Gastrocnemius medialis (tissue), 4 donors: ENCODE measurements at regions not wholly inside any gene's neighbourhood (a gene's known extent, or its start where the extent isn't known, plus 50 kb on each side); places are given as distances from the start of the nearest gene placed in this dataset.
"Not testable (repeated sequence)": the region's sequence is repeated elsewhere in the genome, so short reads cannot be mapped to it uniquely, and the experiment has no call there.

Experiments
- ATAC-seq, 2 donors: fragments of 150-250 bp; one replicate each; pipeline ENCODE4 v1.9.1; 2016
- DNase-seq, 2 donors: peaks; one replicate each; pipeline ENCODE4 v3.0.0-alpha.2; 2019
- H3K27ac ChIP-seq, 4 donors: fragments of 200-600 bp; sonication (generic); 1 replicate in 1 of 4; 2 replicates in 3 of 4; pipeline ENCODE4 v1.5.1; 2016 to 2018; ENCODE audit warnings: mild to moderate bottlenecking in 2 of 4, moderate library complexity in 1 of 4
- H3K27me3 ChIP-seq, 3 donors: fragments of 200-600 bp; sonication (generic) in 2 of 3; 1 replicate in 1 of 3; 2 replicates in 2 of 3; pipeline versions ENCODE4 v1.5.1 to v1.6.0; 2016 to 2019; ENCODE audit warnings: mild to moderate bottlenecking in 1 of 3, moderate library complexity in 1 of 3
- H3K36me3 ChIP-seq, 2 donors: fragments of 200-600 bp; sonication (generic) in 1 of 2; one replicate each; pipeline ENCODE4 v1.5.1; 2017 to 2018
- H3K4me1 ChIP-seq, 2 donors: fragments of 200-600 bp; sonication (generic) in 1 of 2; one replicate each; pipeline ENCODE4 v1.5.1; 2016 to 2017; ENCODE audit warnings: mild to moderate bottlenecking in 2 of 2
- H3K4me3 ChIP-seq, 4 donors: fragments of 200-600 bp; sonication (generic) in 3 of 4; 1 replicate in 1 of 4; 2 replicates in 3 of 4; pipeline ENCODE4 v1.5.1; 2016 to 2019; ENCODE audit warnings: mild to moderate bottlenecking in 2 of 4
- H3K9me3 ChIP-seq, 3 donors: fragments of 200-600 bp; sonication (generic) in 2 of 3; 1 replicate in 1 of 3; 2 replicates in 2 of 3; pipeline ENCODE4 v1.5.1; 2016 to 2019
- POLR2A ChIP-seq, 2 donors: fragments of 450-650 bp; IDR thresholded peaks; one replicate each; pipeline ENCODE4 v1.6.1; 2017; ENCODE audit warnings: antibody characterized with exemption in 2 of 2, mild to moderate bottlenecking in 2 of 2, moderate library complexity in 2 of 2
- in situ Hi-C, 4 donors: fragments of 200-750 bp; cut with MboI; loops; one replicate each; pipeline versions ENCODE4 v1.15.0 to v1.8.0; 2017; ENCODE audit warnings: low sequenced_read_pairs in 4 of 4
- intact Hi-C: fragments of 100-400 bp; cut with DNase I; formaldehyde crosslinking; loops from one replicate; pipeline ENCODE4 v1.15.1; 2023; ENCODE audit warnings: low total_unique reads
- TF ChIP-seq, protein P1 (sequence below), 5 experiments: fragments of 450-650 bp in 3 of 5; fragments of 200-600 bp in 2 of 5; sonication (generic) in 2 of 5; IDR thresholded peaks in 4 of 5; conservative IDR thresholded peaks in 1 of 5; 1 replicate in 4 of 5; 2 replicates in 1 of 5; pipeline ENCODE4 v1.5.1; 2016 to 2019; ENCODE audit warnings: antibody characterized with exemption in 5 of 5, mild to moderate bottlenecking in 3 of 5, moderate library complexity in 3 of 5

GRCh38 chr18:78828131-78828530 is 151.5 kb upstream of the SALL3 start:
- no peaks in the 10 kb centered on the region for H3K4me1 ChIP-seq
- no peaks in the 10 kb centered on the region for H3K27me3 ChIP-seq
- ATAC-seq (no peak), DNase-seq (no peak)
- no peak overlapping the region for H3K4me3 ChIP-seq
- TF ChIP-seq POLR2A (IDR thresholded peaks at IDR 0.05), result no peak
- TF ChIP-seq, protein P1, sequence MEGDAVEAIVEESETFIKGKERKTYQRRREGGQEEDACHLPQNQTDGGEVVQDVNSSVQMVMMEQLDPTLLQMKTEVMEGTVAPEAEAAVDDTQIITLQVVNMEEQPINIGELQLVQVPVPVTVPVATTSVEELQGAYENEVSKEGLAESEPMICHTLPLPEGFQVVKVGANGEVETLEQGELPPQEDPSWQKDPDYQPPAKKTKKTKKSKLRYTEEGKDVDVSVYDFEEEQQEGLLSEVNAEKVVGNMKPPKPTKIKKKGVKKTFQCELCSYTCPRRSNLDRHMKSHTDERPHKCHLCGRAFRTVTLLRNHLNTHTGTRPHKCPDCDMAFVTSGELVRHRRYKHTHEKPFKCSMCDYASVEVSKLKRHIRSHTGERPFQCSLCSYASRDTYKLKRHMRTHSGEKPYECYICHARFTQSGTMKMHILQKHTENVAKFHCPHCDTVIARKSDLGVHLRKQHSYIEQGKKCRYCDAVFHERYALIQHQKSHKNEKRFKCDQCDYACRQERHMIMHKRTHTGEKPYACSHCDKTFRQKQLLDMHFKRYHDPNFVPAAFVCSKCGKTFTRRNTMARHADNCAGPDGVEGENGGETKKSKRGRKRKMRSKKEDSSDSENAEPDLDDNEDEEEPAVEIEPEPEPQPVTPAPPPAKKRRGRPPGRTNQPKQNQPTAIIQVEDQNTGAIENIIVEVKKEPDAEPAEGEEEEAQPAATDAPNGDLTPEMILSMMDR (IDR thresholded peaks at IDR 0.05 in 4 of 5, conservative IDR thresholded peaks at IDR 0.05 in 1 of 5), result no peak
- no peaks in the 10 kb centered on the region for H3K36me3 ChIP-seq
- H3K27ac ChIP-seq, result no peak overlapping the region
- no peaks in the 10 kb centered on the region for H3K9me3 ChIP-seq
- intact Hi-C loops, result no loop called here
- in situ Hi-C loops, result no loop called here

DNA sequence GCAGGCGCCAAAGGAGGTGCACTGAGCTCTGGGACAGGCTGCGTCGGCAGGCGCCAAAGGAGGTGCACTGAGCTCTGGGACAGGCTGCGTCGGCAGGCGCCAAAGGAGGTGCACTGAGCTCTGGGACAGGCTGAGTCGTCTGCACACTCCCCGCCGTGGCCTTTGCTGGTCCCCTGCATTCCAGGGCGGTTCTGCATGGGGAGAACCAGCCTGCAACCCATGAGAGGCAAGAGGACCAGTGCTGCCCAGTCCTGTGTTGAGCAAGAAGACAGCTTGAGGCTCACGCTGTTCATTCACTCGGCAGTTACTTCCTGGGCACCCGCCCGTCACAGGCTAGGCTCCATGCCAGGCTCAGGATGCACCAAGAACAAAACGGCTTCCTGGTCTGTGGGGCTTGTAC is 150.6 kb upstream of the SALL3 start:
- DNase-seq, intact Hi-C loops, H3K4me3 ChIP-seq, H3K36me3 ChIP-seq, in situ Hi-C loops, ATAC-seq, H3K9me3 ChIP-seq, H3K27me3 ChIP-seq, H3K4me1 ChIP-seq, H3K27ac ChIP-seq: not testable (repeated sequence)

- H3K4me1 ChIP-seq, result no peaks in the 10 kb centered on the region
- H3K36me3 ChIP-seq, result no peaks in the 10 kb centered on the region
- H3K9me3 ChIP-seq, result no peaks in the 10 kb centered on the region
- no peak for TF ChIP-seq POLR2A (IDR thresholded peaks at IDR 0.05)
- TF ChIP-seq, protein P1 (IDR thresholded peaks at IDR 0.05 in 4 of 5, conservative IDR thresholded peaks at IDR 0.05 in 1 of 5), result no peak
- DNase-seq (no peak), ATAC-seq (no peak)
- no peak overlapping the region for H3K4me3 ChIP-seq
- no peak overlapping the region for H3K27ac ChIP-seq
- intact Hi-C loops (no loop called here), in situ Hi-C loops (no loop called here)
- H3K27me3 ChIP-seq, result no peaks in the 10 kb centered on the region
Measured at GRCh38 chr18:78830161-78830560, 149.5 kb upstream of the SALL3 start.

GRCh38 chr18:78830826-78831225 is 148.8 kb upstream of the SALL3 start:
- Histone ChIP-seq H3K4me3 (no peak overlapping the region), H3K4me1 (no peaks in the 10 kb centered on the region), H3K27ac (no peak overlapping the region), H3K27me3 (no peaks in the 10 kb centered on the region), H3K9me3 (no peaks in the 10 kb centered on the region), H3K36me3 (no peaks in the 10 kb centered on the region)
- intact Hi-C loops (no loop called here), in situ Hi-C loops (no loop called here)
- DNase-seq (no peak), ATAC-seq (no peak)
- no peak for TF ChIP-seq POLR2A (IDR thresholded peaks at IDR 0.05)
- TF ChIP-seq, protein P1 (IDR thresholded peaks at IDR 0.05 in 4 of 5, conservative IDR thresholded peaks at IDR 0.05 in 1 of 5), result no peak

DNA sequence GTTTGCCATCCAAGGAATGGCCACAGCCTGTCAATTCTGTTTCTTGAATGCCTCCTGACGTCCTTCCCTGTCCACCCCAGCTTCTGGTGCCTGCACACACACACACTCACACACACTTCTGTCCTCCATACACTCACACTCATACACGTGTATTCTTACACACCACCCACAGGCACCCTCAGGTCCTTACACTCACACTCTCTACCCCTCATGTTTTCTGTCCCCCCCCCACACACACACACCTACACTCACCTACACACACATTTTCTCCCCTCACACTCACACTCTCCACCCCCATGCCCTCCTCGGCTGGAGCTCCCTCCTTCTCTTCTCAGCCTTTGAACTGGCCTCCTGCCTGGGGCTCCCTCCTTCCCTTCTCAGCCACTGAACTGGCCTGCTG is 148.0 kb upstream of the SALL3 start:
- Histone ChIP-seq H3K4me3 (no peak overlapping the region), H3K4me1 (no peaks in the 10 kb centered on the region), H3K27ac (no peak overlapping the region), H3K27me3 (no peaks in the 10 kb centered on the region), H3K9me3 (no peaks in the 10 kb centered on the region), H3K36me3 (no peaks in the 10 kb centered on the region)
- DNase-seq (no peak), ATAC-seq (no peak)
- no peak for TF ChIP-seq POLR2A (IDR thresholded peaks at IDR 0.05)
- TF ChIP-seq, protein P1 (IDR thresholded peaks at IDR 0.05 in 4 of 5, conservative IDR thresholded peaks at IDR 0.05 in 1 of 5), result no peak
- intact Hi-C loops, result no loop called here
- in situ Hi-C loops, result no loop called here
